GM12874 (cell line): ENCODE measurements at regions not wholly inside any gene's neighbourhood (a gene's known extent, or its start where the extent isn't known, plus 50 kb on each side); places are given as distances from the start of the nearest gene placed in this dataset.

ENCODE experiments used
- TF ChIP-seq, protein P1 (sequence below): IDR thresholded peaks from 2 replicates; pipeline ENCODE4 v1.5.1; 2011; ENCODE audit warnings: low read depth, mild to moderate bottlenecking, control low read depth, low read length, moderate library complexity; ENCODE audit not compliant: insufficient read depth

DNA sequence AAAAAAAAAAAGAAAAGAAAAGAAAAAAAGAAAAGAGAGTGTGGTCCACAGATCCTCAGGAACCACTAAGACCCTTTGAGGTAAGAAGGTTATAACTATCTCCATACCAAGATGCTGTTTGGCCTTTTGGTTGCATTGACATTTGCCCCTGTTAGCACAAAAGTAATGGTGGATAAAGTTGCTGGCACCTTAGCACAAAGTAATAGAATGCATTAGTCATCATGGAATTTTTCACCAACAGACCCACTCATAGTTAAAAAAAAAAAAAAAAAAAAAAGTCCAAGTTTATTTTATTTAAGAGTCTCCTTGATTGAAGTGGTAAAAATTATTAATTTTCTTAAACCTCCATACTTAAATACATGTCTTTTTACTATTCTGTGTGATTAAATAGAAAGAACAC lies 78.4 kb upstream of the RBPJ start:
- TF ChIP-seq, protein P1, sequence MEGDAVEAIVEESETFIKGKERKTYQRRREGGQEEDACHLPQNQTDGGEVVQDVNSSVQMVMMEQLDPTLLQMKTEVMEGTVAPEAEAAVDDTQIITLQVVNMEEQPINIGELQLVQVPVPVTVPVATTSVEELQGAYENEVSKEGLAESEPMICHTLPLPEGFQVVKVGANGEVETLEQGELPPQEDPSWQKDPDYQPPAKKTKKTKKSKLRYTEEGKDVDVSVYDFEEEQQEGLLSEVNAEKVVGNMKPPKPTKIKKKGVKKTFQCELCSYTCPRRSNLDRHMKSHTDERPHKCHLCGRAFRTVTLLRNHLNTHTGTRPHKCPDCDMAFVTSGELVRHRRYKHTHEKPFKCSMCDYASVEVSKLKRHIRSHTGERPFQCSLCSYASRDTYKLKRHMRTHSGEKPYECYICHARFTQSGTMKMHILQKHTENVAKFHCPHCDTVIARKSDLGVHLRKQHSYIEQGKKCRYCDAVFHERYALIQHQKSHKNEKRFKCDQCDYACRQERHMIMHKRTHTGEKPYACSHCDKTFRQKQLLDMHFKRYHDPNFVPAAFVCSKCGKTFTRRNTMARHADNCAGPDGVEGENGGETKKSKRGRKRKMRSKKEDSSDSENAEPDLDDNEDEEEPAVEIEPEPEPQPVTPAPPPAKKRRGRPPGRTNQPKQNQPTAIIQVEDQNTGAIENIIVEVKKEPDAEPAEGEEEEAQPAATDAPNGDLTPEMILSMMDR: no peak

DNA sequence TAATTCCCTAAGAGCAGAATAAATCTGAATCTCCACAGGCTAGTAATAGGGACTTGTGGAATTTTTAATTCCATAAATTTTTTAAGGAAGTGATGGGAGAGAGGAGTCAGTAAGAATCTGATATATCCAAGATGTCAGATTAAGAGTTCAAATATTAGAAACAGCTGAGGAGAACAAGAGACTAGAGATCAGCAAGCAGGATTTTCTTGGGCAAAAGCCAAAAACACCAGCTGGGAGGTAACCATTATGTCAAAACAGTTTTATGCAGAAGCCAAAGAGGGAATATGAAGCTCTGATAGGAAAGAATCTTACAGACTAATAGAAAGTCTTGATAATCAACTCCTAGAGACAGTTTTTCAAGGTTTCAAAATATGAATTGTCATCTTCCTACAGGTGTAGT lies 72.2 kb upstream of the RBPJ start:
- TF ChIP-seq, protein P1: no peak

DNA sequence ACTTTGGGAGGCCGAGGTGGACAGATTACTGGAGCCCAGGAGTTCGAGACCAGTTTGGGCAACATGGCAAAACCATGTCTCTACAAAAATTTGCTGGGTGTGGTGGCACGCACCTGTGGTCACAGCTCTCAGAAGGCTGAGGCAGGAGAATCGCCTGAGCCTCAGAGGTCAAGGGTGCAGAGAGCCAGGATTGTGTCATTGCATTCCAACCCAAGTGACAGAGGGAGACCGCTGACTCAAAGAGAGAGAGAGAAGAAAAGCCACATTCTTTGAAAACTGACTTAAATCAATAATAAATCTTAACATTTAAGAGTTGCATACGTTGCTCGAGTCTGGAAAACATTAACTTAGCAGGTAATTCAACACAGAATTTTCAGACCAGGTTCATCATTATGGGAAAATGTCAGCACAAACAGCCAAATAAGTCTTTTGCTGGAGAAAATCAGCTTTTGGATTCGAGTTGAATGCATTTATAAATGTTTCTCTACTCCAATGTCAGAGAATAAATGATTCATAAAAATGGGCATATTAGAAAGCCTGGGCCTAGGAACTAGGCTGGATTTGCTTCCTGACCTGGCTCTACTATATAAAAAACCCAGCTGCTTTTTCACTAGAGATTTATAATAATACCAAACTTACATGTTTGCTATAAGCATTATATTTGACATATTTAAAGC lies 68.3 kb upstream of the RBPJ start:
- TF ChIP-seq, protein P1: no peak

DNA sequence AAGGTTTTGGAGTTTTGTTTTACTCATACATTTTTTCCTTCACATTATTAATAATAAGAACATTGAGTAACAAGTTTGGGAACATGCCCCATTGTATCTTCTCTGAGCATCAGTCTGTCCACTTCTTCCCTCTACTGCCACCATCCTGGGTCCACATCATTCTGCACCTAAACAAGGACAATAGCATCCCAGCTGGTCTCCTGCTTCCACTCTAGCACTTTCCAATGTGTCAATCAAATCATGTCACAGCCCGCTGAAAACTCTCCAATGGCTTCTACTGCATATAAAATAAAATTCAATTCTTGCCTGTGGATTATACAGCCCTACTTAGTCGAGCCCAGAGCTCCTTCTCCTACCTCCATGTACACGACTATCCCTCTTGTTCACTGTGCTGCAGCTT lies 66.8 kb upstream of the RBPJ start:
- TF ChIP-seq, protein P1: no peak

DNA sequence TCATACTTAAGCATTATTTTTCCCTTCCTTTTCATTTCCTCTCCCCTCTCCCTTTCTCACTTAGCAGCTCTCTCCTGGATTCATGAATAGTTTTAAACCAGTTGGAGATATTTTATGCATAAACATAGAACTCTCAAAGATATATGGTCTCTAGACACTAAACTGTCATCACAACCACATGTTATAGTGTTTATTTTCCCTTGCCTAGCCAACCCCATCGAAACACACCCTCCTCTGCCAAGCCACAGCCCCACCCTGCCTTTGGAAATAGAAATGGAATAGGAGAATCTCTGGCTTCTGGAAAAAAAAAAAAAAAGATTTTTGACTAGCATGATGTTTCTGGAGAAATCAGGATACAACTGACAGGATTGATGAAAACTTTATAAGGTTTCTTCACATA lies 64.8 kb upstream of the RBPJ start:
- TF ChIP-seq, protein P1: no peak

DNA sequence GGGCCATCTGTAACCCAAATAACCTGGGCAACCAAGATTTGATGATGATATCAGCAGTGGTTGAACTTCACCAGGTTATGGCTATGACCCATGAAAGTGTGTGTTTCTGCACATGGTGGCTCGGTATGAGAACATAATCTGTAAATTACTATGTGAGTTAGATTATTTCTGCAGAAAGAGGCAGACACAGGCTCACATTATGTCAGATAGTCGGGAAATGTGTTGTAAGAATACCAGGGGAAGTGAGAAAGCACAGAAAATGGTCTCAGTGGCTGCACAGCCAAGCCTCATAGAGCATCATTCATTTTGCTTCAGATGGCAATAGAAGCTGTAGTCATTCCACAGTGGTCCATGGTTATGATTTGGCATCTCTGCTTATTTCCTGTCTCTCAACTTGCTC lies 63.0 kb upstream of the RBPJ start:
- TF ChIP-seq, protein P1: no peak

DNA sequence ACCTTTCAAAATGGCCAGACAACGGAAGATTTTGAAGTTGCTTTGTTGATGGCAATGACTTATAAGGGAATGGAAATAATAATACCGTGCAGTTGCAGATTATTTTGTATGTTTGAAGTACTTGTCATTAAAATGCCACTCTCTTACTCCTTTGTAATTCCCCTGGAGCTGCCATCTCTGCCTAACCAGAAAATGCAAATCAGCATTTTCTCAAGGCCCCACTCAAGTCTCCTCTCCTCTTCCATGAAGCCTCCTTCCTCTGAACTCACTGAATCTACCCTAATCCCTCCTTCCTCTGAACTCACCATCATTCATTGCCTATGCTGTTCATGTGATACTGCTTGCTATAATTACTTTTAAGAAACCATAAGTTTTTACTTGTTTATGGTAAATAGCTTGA lies 60.2 kb upstream of the RBPJ start:
- TF ChIP-seq, protein P1: no peak
